ENCODE measurements at regions not wholly inside any gene's neighbourhood (a gene's known extent, or its start where the extent isn't known, plus 50 kb on each side); places are given as distances from the start of the nearest gene placed in this dataset.
A peak's percentile ranks its signal among the peaks of the same experiment; 100 is the strongest.

GRCh38 chr14:44768935-44769334 lies 192.8 kb downstream of the KLHL28 start:
- H3K4me1 ChIP-seq (ENCODE audit: control insufficient read depth, insufficient read depth, low read length) = no peaks in the 10 kb centered on the region
- DNase-seq = no peak
- H3K4me3 ChIP-seq (ENCODE audit: low read length) = no peak overlapping the region
- H3K9me3 ChIP-seq (replicated peaks; ENCODE audit: control insufficient read depth, low read depth, low read length) = no peaks in the 10 kb centered on the region
- 83% methylated on average over 1 of the region's 1 CpG for WGBS (ENCODE audit: insufficient coverage)
- H3K27ac ChIP-seq (ENCODE audit: low read length) = no peak overlapping the region
- no peaks in the 10 kb centered on the region for H3K36me3 ChIP-seq (ENCODE audit: control insufficient read depth, insufficient read depth, low read length)
- H3K27me3 ChIP-seq (ENCODE audit: control insufficient read depth, insufficient read depth, low read length) = no peaks in the 10 kb centered on the region

- 80% methylated on average over 2 of the region's 5 CpGs for whole genome bisulfite sequencing (ENCODE audit: insufficient coverage)
- DNase-seq = no peak
- H3K4me3 ChIP-seq (ENCODE audit: low read length) = no peak overlapping the region
Observed at GRCh38 chr14:44767646-44768173, 194.0 kb downstream of the KLHL28 start.

GRCh38 chr14:44766285-44766684 lies 195.5 kb downstream of the KLHL28 start:
- H3K36me3 ChIP-seq (ENCODE audit: control insufficient read depth, insufficient read depth, low read length) = no peaks in the 10 kb centered on the region
- 80% methylated on average over 1 of the region's 1 CpG for WGBS (ENCODE audit: insufficient coverage)

More at GRCh38 chr14:44767646-44768173, 194.0 kb downstream of the KLHL28 start:
- Histone ChIP-seq H3K9me3 (replicated peaks; ENCODE audit: control insufficient read depth, low read depth, low read length) (no peaks in the 10 kb centered on the region), H3K27ac (ENCODE audit: low read length) (no peak overlapping the region), H3K36me3 (ENCODE audit: control insufficient read depth, insufficient read depth, low read length) (no peaks in the 10 kb centered on the region), H3K27me3 (ENCODE audit: control insufficient read depth, insufficient read depth, low read length) (no peaks in the 10 kb centered on the region), H3K4me1 (ENCODE audit: control insufficient read depth, insufficient read depth, low read length) (no peaks in the 10 kb centered on the region)

GRCh38 chr14:44763356-44763755 lies 198.4 kb downstream of the KLHL28 start:
- Histone ChIP-seq H3K9me3 (replicated peaks; ENCODE audit: control insufficient read depth, low read depth, low read length) (no peaks in the 10 kb centered on the region), H3K36me3 (ENCODE audit: control insufficient read depth, insufficient read depth, low read length) (no peaks in the 10 kb centered on the region)
- WGBS (ENCODE audit: insufficient coverage) = no CpG with 5 or more reads among the region's 1 CpG

More at GRCh38 chr14:44766285-44766684, 195.5 kb downstream of the KLHL28 start:
- no peaks in the 10 kb centered on the region for H3K27me3 ChIP-seq (ENCODE audit: control insufficient read depth, insufficient read depth, low read length)
- no peak overlapping the region for H3K27ac ChIP-seq (ENCODE audit: low read length)
- H3K9me3 ChIP-seq (replicated peaks; ENCODE audit: control insufficient read depth, low read depth, low read length) = no peaks in the 10 kb centered on the region
- no peaks in the 10 kb centered on the region for H3K4me1 ChIP-seq (ENCODE audit: control insufficient read depth, insufficient read depth, low read length)
- no peak overlapping the region for H3K4me3 ChIP-seq (ENCODE audit: low read length)
- no peak for DNase-seq

GRCh38 chr14:44759277-44759676 lies 202.5 kb downstream of the KLHL28 start:
- no peaks in the 10 kb centered on the region for H3K27me3 ChIP-seq (ENCODE audit: control insufficient read depth, insufficient read depth, low read length)
- H3K4me3 ChIP-seq (ENCODE audit: low read length) = no peak overlapping the region
- no peaks in the 10 kb centered on the region for H3K4me1 ChIP-seq (ENCODE audit: control insufficient read depth, insufficient read depth, low read length)
- no peak for DNase-seq
- no peaks in the 10 kb centered on the region for H3K36me3 ChIP-seq (ENCODE audit: control insufficient read depth, insufficient read depth, low read length)
- no CpG with 5 or more reads among the region's 2 CpGs for WGBS (ENCODE audit: insufficient coverage)
- H3K27ac ChIP-seq (ENCODE audit: low read length) = no peak overlapping the region
- no peaks in the 10 kb centered on the region for H3K9me3 ChIP-seq (replicated peaks; ENCODE audit: control insufficient read depth, low read depth, low read length)

More at GRCh38 chr14:44763356-44763755, 198.4 kb downstream of the KLHL28 start:
- Histone ChIP-seq H3K27ac (ENCODE audit: low read length) (no peak overlapping the region), H3K27me3 (ENCODE audit: control insufficient read depth, insufficient read depth, low read length) (no peaks in the 10 kb centered on the region), H3K4me1 (ENCODE audit: control insufficient read depth, insufficient read depth, low read length) (no peaks in the 10 kb centered on the region), H3K4me3 (ENCODE audit: low read length) (no peak overlapping the region)
- no peak for DNase-seq

GRCh38 chr14:44756554-44756953 lies 205.2 kb downstream of the KLHL28 start:
- H3K27me3 ChIP-seq (ENCODE audit: control insufficient read depth, insufficient read depth, low read length) = no peaks in the 10 kb centered on the region
- peak; percentile 74 for DNase-seq
- no CpG with 5 or more reads among the region's 3 CpGs for WGBS (ENCODE audit: insufficient coverage)

GRCh38 chr14:44745371-44745770 lies 216.4 kb downstream of the KLHL28 start:
- H3K4me3 ChIP-seq (ENCODE audit: low read length) = no peak overlapping the region
- no peaks in the 10 kb centered on the region for H3K4me1 ChIP-seq (ENCODE audit: control insufficient read depth, insufficient read depth, low read length)
- DNase-seq = no peak
- no peak overlapping the region for H3K27ac ChIP-seq (ENCODE audit: low read length)
- WGBS (ENCODE audit: insufficient coverage) = 100% methylated on average over 1 of the region's 1 CpG
- no peaks in the 10 kb centered on the region for H3K36me3 ChIP-seq (ENCODE audit: control insufficient read depth, insufficient read depth, low read length)
- no peaks in the 10 kb centered on the region for H3K27me3 ChIP-seq (ENCODE audit: control insufficient read depth, insufficient read depth, low read length)
- H3K9me3 ChIP-seq (replicated peaks; ENCODE audit: control insufficient read depth, low read depth, low read length) = no peaks in the 10 kb centered on the region

More at GRCh38 chr14:44756554-44756953, 205.2 kb downstream of the KLHL28 start:
- no peaks in the 10 kb centered on the region for H3K4me1 ChIP-seq (ENCODE audit: control insufficient read depth, insufficient read depth, low read length)
- no peak overlapping the region for H3K27ac ChIP-seq (ENCODE audit: low read length)
- no peaks in the 10 kb centered on the region for H3K9me3 ChIP-seq (replicated peaks; ENCODE audit: control insufficient read depth, low read depth, low read length)
- H3K4me3 ChIP-seq (ENCODE audit: low read length) = no peak overlapping the region
- no peaks in the 10 kb centered on the region for H3K36me3 ChIP-seq (ENCODE audit: control insufficient read depth, insufficient read depth, low read length)

GRCh38 chr14:44742202-44742601 lies 219.5 kb downstream of the KLHL28 start:
- Histone ChIP-seq H3K27ac (ENCODE audit: low read length) (no peak overlapping the region), H3K27me3 (ENCODE audit: control insufficient read depth, insufficient read depth, low read length) (no peaks in the 10 kb centered on the region), H3K9me3 (replicated peaks; ENCODE audit: control insufficient read depth, low read depth, low read length) (no peaks in the 10 kb centered on the region), H3K4me3 (ENCODE audit: low read length) (no peak overlapping the region), H3K4me1 (ENCODE audit: control insufficient read depth, insufficient read depth, low read length) (no peaks in the 10 kb centered on the region), H3K36me3 (ENCODE audit: control insufficient read depth, insufficient read depth, low read length) (no peaks in the 10 kb centered on the region)
- 93% methylated on average over 2 of the region's 6 CpGs for WGBS (ENCODE audit: insufficient coverage)
- DNase-seq = no peak

- no peak for DNase-seq
- Histone ChIP-seq H3K27me3 (ENCODE audit: control insufficient read depth, insufficient read depth, low read length) (no peaks in the 10 kb centered on the region), H3K4me1 (ENCODE audit: control insufficient read depth, insufficient read depth, low read length) (no peaks in the 10 kb centered on the region), H3K27ac (ENCODE audit: low read length) (no peak overlapping the region), H3K36me3 (ENCODE audit: control insufficient read depth, insufficient read depth, low read length) (no peaks in the 10 kb centered on the region), H3K4me3 (ENCODE audit: low read length) (no peak overlapping the region), H3K9me3 (replicated peaks; ENCODE audit: control insufficient read depth, low read depth, low read length) (no peaks in the 10 kb centered on the region)
Observed at GRCh38 chr14:44741431-44741830, 220.3 kb downstream of the KLHL28 start.

GRCh38 chr14:44736326-44736725 lies 225.4 kb downstream of the KLHL28 start:
- WGBS (ENCODE audit: insufficient coverage) = no CpG with 5 or more reads among the region's 1 CpG
- Histone ChIP-seq H3K4me3 (ENCODE audit: low read length) (no peak overlapping the region), H3K27ac (ENCODE audit: low read length) (no peak overlapping the region), H3K36me3 (ENCODE audit: control insufficient read depth, insufficient read depth, low read length) (no peaks in the 10 kb centered on the region), H3K9me3 (replicated peaks; ENCODE audit: control insufficient read depth, low read depth, low read length) (no peaks in the 10 kb centered on the region), H3K27me3 (ENCODE audit: control insufficient read depth, insufficient read depth, low read length) (no peaks in the 10 kb centered on the region), H3K4me1 (ENCODE audit: control insufficient read depth, insufficient read depth, low read length) (no peaks in the 10 kb centered on the region)
- DNase-seq = no peak

- Histone ChIP-seq H3K9me3 (replicated peaks; ENCODE audit: control insufficient read depth, low read depth, low read length) (no peaks in the 10 kb centered on the region), H3K27me3 (ENCODE audit: control insufficient read depth, insufficient read depth, low read length) (no peaks in the 10 kb centered on the region), H3K4me3 (ENCODE audit: low read length) (no peak overlapping the region), H3K36me3 (ENCODE audit: control insufficient read depth, insufficient read depth, low read length) (no peaks in the 10 kb centered on the region), H3K4me1 (ENCODE audit: control insufficient read depth, insufficient read depth, low read length) (no peaks in the 10 kb centered on the region), H3K27ac (ENCODE audit: low read length) (no peak overlapping the region)
- peak; percentile 56 for DNase-seq
Observed at GRCh38 chr14:44732144-44732543, 225.1 kb upstream of the FSCB start.

Data from muscle of leg (tissue), 3 donors.